H9 (cell line): ENCODE measurements at regions not wholly inside any gene's neighbourhood (a gene's known extent, or its start where the extent isn't known, plus 50 kb on each side); places are given as distances from the start of the nearest gene placed in this dataset.

Source experiments
- DNase-seq: peaks from one replicate; pipeline ENCODE4 v3.0.0-alpha.2; 2017
- H2AFZ ChIP-seq: one replicate; pipeline ENCODE4 v1.6.1; 2013; ENCODE audit warnings: mild to moderate bottlenecking, low read length, control low read depth, moderate library complexity
- H2AK5ac ChIP-seq: 2 replicates; pipeline ENCODE4 v1.6.1; 2013; ENCODE audit warnings: low read length, control low read depth, mixed read lengths; ENCODE audit not compliant: insufficient read length
- H2BK120ac ChIP-seq: one replicate; pipeline ENCODE4 v1.6.1; 2013; ENCODE audit warnings: low read depth, mild to moderate bottlenecking, low read length, control low read depth, inconsistent platforms; ENCODE audit not compliant: poor library complexity, severe bottlenecking
- H2BK12ac ChIP-seq: 2 replicates; pipeline ENCODE4 v1.6.1; 2013; ENCODE audit warnings: low read length, control low read depth, mixed read lengths, low read depth; ENCODE audit not compliant: insufficient read length
- H2BK15ac ChIP-seq: 2 replicates; pipeline ENCODE4 v1.6.1; 2013; ENCODE audit warnings: low read depth, low read length, control low read depth
- H2BK20ac ChIP-seq: one replicate; pipeline ENCODE4 v1.6.1; 2013; ENCODE audit warnings: low read depth, mild to moderate bottlenecking, low read length, control low read depth, inconsistent platforms; ENCODE audit not compliant: poor library complexity, severe bottlenecking
- H2BK5ac ChIP-seq: 2 replicates; pipeline ENCODE4 v1.6.1; 2013; ENCODE audit warnings: low read length, control low read depth, mixed read lengths; ENCODE audit not compliant: insufficient read length
- H3K14ac ChIP-seq: 2 replicates; pipeline ENCODE4 v1.6.1; 2013; ENCODE audit warnings: low read length, control low read depth; ENCODE audit not compliant: insufficient read depth
- H3K18ac ChIP-seq: 2 replicates; pipeline ENCODE4 v1.6.1; 2013; ENCODE audit warnings: low read depth, mild to moderate bottlenecking, mixed read lengths, low read length, control low read depth; ENCODE audit not compliant: insufficient read length
- H3K23ac ChIP-seq: 2 replicates; pipeline ENCODE4 v1.6.1; 2013; ENCODE audit warnings: low read length, control low read depth, mixed read lengths, low read depth; ENCODE audit not compliant: insufficient read length
- H3K23me2 ChIP-seq: 2 replicates; pipeline ENCODE4 v1.6.1; 2013; ENCODE audit warnings: low read depth, mild to moderate bottlenecking, mixed read lengths, low read length, control low read depth; ENCODE audit not compliant: insufficient read length, poor library complexity, severe bottlenecking
- H3K27ac ChIP-seq: 2 replicates; pipeline ENCODE4 v1.5.1; 2013; ENCODE audit warnings: low read length, control low read depth, mixed read lengths, low read depth; ENCODE audit not compliant: insufficient read length
- H3K27me3 ChIP-seq: 2 replicates; pipeline ENCODE4 v1.6.1; 2013; ENCODE audit warnings: low read length, control low read depth, inconsistent platforms; ENCODE audit not compliant: insufficient read depth
- H3K4ac ChIP-seq: 2 replicates; pipeline ENCODE4 v1.6.1; 2013; ENCODE audit warnings: low read depth, mild to moderate bottlenecking, control low read depth, inconsistent platforms, low read length, moderate library complexity
- H3K4me1 ChIP-seq: 2 replicates; pipeline ENCODE4 v1.6.1; 2013; ENCODE audit warnings: low read length, control low read depth, inconsistent platforms; ENCODE audit not compliant: insufficient read depth
- H3K4me2 ChIP-seq: 2 replicates; pipeline ENCODE4 v1.6.1; 2013; ENCODE audit warnings: low read length, control low read depth, mixed read lengths; ENCODE audit not compliant: insufficient read length, insufficient read depth
- H3K56ac ChIP-seq: 2 replicates; pipeline ENCODE4 v1.6.1; 2013; ENCODE audit warnings: low read depth, mild to moderate bottlenecking, mixed read lengths, low read length, control low read depth; ENCODE audit not compliant: insufficient read length
- H3K79me1 ChIP-seq: 2 replicates; pipeline ENCODE4 v1.6.1; 2013; ENCODE audit warnings: low read depth, mild to moderate bottlenecking, moderate library complexity, low read length, control low read depth, inconsistent platforms; ENCODE audit not compliant: insufficient read depth, poor library complexity, severe bottlenecking
- H3K79me2 ChIP-seq: 2 replicates; pipeline ENCODE4 v1.6.1; 2013; ENCODE audit warnings: low read length, control low read depth, inconsistent platforms; ENCODE audit not compliant: insufficient read depth
- H3K9ac ChIP-seq: 2 replicates; pipeline ENCODE4 v1.6.1; 2013; ENCODE audit warnings: low read length, control low read depth, mixed read lengths; ENCODE audit not compliant: insufficient read length; ENCODE audit errors: extremely low read depth
- H3K9me3 ChIP-seq: one replicate; pipeline ENCODE4 v1.6.1; 2013; ENCODE audit warnings: low read depth, low read length, inconsistent platforms; ENCODE audit not compliant: control insufficient read depth
- H3T11ph ChIP-seq: one replicate; pipeline ENCODE4 v1.6.1; 2013; ENCODE audit warnings: mild to moderate bottlenecking, low read length, control low read depth, inconsistent platforms
- H4K20me1 ChIP-seq: one replicate; pipeline ENCODE4 v1.6.1; 2013; ENCODE audit not compliant: control insufficient read depth, insufficient read length, insufficient read depth
- H4K5ac ChIP-seq: 2 replicates; pipeline ENCODE4 v1.6.1; 2013; ENCODE audit warnings: low read depth, mild to moderate bottlenecking, mixed read lengths, low read length, control low read depth; ENCODE audit not compliant: insufficient read length
- H4K8ac ChIP-seq: replicated peaks from 2 replicates; pipeline ENCODE4 v1.6.1; 2013; ENCODE audit warnings: low read length, control low read depth, mixed read lengths, low read depth; ENCODE audit not compliant: insufficient read length
- H4K91ac ChIP-seq: 2 replicates; pipeline ENCODE4 v1.6.1; 2013; ENCODE audit warnings: low read depth, mild to moderate bottlenecking, moderate library complexity, mixed read lengths, low read length, control low read depth; ENCODE audit not compliant: insufficient read length
- H3K27ac Mint-ChIP-seq, 3 experiments: 2 replicates in 2 of 3; 3 replicates in 1 of 3; pipeline ENCODE4 v1.8.0; 2020 to 2021; ENCODE audit warnings: mixed read lengths in 3 of 3, mild to moderate bottlenecking in 1 of 3, moderate library complexity in 1 of 3
- H3K27me3 Mint-ChIP-seq: 2 replicates; pipeline ENCODE4 v1.8.0; 2021; ENCODE audit warnings: low read depth, mild to moderate bottlenecking, moderate library complexity, mixed read lengths
- H3K36me3 Mint-ChIP-seq, 3 experiments: 2 replicates in 2 of 3; 3 replicates in 1 of 3; pipeline ENCODE4 v1.8.0; 2020 to 2021; ENCODE audit warnings: low read depth in 3 of 3, mixed read lengths in 3 of 3; ENCODE audit not compliant: insufficient read depth in 1 of 3
- H3K4me1 Mint-ChIP-seq, 2 experiments: 2 replicates each; pipeline ENCODE4 v1.8.0; 2020; ENCODE audit warnings: mixed read lengths in 2 of 2
- H3K4me3 Mint-ChIP-seq, 2 experiments: 2 replicates in 1 of 2; 3 replicates in 1 of 2; pipeline ENCODE4 v1.8.0; 2020 to 2021; ENCODE audit warnings: mild to moderate bottlenecking in 2 of 2, mixed read lengths in 2 of 2, moderate library complexity in 1 of 2
- H3K9me3 Mint-ChIP-seq, 2 experiments: 2 replicates in 1 of 2; 3 replicates in 1 of 2; pipeline ENCODE4 v1.8.0; 2020; ENCODE audit warnings: mild to moderate bottlenecking in 2 of 2, mixed read lengths in 2 of 2, moderate library complexity in 1 of 2
- WGBS: extraction: QIAGEN DNeasy Blood & Tissue Kit; methylation state at CpG from one replicate; pipeline ENCODE4 v1.1.7; 2013; ENCODE audit warnings: missing lambda C conversion rate, low lambda C conversion rate, mixed read lengths; ENCODE audit not compliant: insufficient read length; ENCODE audit errors: extremely low coverage; 5-methylcytosine and 5-hydroxymethylcytosine counted together
- TF ChIP-seq, protein P1 (sequence below): fragments of 200-600 bp; sonication (generic); conservative IDR thresholded peaks from 3 replicates; pipeline ENCODE4 v1.8.0; 2021; ENCODE audit warnings: antibody characterized with exemption, mild to moderate bottlenecking

- Histone ChIP-seq H3K79me2 (no peaks in the 10 kb centered on the region), H3K23me2 (no peaks in the 10 kb centered on the region), H4K5ac (no peak overlapping the region), H3K56ac (no peak overlapping the region), H3K27ac (no peak overlapping the region), H3K18ac (no peak overlapping the region), H2AK5ac (no peak overlapping the region), H4K20me1 (no peaks in the 10 kb centered on the region), H2BK5ac (no peak overlapping the region), H2BK12ac (no peak overlapping the region), H3K27me3 (no peaks in the 10 kb centered on the region), H2AFZ (no peak overlapping the region), H2BK20ac (no peak overlapping the region), H3K4me2 (no peak overlapping the region), H3K14ac (no peak overlapping the region), H3K9me3 (no peaks in the 10 kb centered on the region), H3T11ph (no peak overlapping the region), H3K79me1 (no peaks in the 10 kb centered on the region), H3K4me1 (no peaks in the 10 kb centered on the region), H2BK120ac (no peak overlapping the region), H3K4ac (no peak overlapping the region), H4K91ac (no peak overlapping the region), H3K23ac (no peak overlapping the region), H4K8ac (no peak overlapping the region), H2BK15ac (no peak overlapping the region), H3K9ac (no peak overlapping the region)
- no peak overlapping the region for H3K4me3 Mint-ChIP-seq
- H3K36me3 Mint-ChIP-seq, result no peaks in the 10 kb centered on the region
- no peaks in the 10 kb centered on the region for H3K4me1 Mint-ChIP-seq
- no peaks in the 10 kb centered on the region for H3K27me3 Mint-ChIP-seq
- TF ChIP-seq, protein P1, sequence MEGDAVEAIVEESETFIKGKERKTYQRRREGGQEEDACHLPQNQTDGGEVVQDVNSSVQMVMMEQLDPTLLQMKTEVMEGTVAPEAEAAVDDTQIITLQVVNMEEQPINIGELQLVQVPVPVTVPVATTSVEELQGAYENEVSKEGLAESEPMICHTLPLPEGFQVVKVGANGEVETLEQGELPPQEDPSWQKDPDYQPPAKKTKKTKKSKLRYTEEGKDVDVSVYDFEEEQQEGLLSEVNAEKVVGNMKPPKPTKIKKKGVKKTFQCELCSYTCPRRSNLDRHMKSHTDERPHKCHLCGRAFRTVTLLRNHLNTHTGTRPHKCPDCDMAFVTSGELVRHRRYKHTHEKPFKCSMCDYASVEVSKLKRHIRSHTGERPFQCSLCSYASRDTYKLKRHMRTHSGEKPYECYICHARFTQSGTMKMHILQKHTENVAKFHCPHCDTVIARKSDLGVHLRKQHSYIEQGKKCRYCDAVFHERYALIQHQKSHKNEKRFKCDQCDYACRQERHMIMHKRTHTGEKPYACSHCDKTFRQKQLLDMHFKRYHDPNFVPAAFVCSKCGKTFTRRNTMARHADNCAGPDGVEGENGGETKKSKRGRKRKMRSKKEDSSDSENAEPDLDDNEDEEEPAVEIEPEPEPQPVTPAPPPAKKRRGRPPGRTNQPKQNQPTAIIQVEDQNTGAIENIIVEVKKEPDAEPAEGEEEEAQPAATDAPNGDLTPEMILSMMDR, result no peak
- no peak for DNase-seq
- H3K27ac Mint-ChIP-seq, result peak overlapping the region in 1 of 3 experiments; percentile 49; a peak in 1 of 7 replicates
- no peaks in the 10 kb centered on the region for H3K9me3 Mint-ChIP-seq
- no CpG with 5 or more reads among the region's 2 CpGs for WGBS
Measured at GRCh38 chr12:82057770-82058169, 298.6 kb upstream of the PPFIA2 start.
